Hepatocyte (in vitro differentiated cells): ENCODE measurements at regions not wholly inside any gene's neighbourhood (a gene's known extent, or its start where the extent isn't known, plus 50 kb on each side); places are given as distances from the start of the nearest gene placed in this dataset.
"Not testable (repeated sequence)": the region's sequence is repeated elsewhere in the genome, so short reads cannot be mapped to it uniquely, and the experiment has no call there.

ENCODE experiments used
- DNase-seq: peaks from one replicate; pipeline ENCODE4 v3.0.0-alpha.2; 2016; ENCODE audit warnings: low spot score
- H2AFZ ChIP-seq: fragments of 200-600 bp; sonication (generic); 2 replicates; pipeline ENCODE4 v1.6.0; 2016; ENCODE audit warnings: antibody characterized with exemption, mild to moderate bottlenecking
- H3K27ac ChIP-seq: fragments of 200-600 bp; sonication (generic); 2 replicates; pipeline ENCODE4 v1.5.1; 2016; ENCODE audit warnings: mild to moderate bottlenecking
- H3K27me3 ChIP-seq: fragments of 200-600 bp; sonication (generic); 2 replicates; pipeline ENCODE4 v1.6.1; 2016
- H3K36me3 ChIP-seq: fragments of 200-600 bp; sonication (generic); replicated peaks from 2 replicates; pipeline ENCODE4 v1.5.1; 2016; ENCODE audit warnings: low read depth; ENCODE audit not compliant: insufficient read depth
- H3K4me1 ChIP-seq: fragments of 200-600 bp; sonication (generic); 2 replicates; pipeline ENCODE4 v1.5.1; 2016; ENCODE audit warnings: mild to moderate bottlenecking, moderate library complexity; ENCODE audit not compliant: insufficient read depth
- H3K4me2 ChIP-seq: fragments of 200-600 bp; sonication (generic); 2 replicates; pipeline ENCODE4 v1.6.0; 2016
- H3K4me3 ChIP-seq: fragments of 200-600 bp; sonication (generic); 2 replicates; pipeline ENCODE4 v1.5.1; 2016; ENCODE audit warnings: mild to moderate bottlenecking
- H3K79me2 ChIP-seq: fragments of 200-600 bp; sonication (generic); 2 replicates; pipeline ENCODE4 v1.6.0; 2017; ENCODE audit warnings: mild to moderate bottlenecking
- H3K9me2 ChIP-seq: fragments of 200-600 bp; sonication (generic); replicated peaks from 2 replicates; pipeline ENCODE4 v1.6.0; 2017; ENCODE audit warnings: mild to moderate bottlenecking; ENCODE audit not compliant: insufficient read depth
- H3K9me3 ChIP-seq: fragments of 200-600 bp; sonication (generic); 2 replicates; pipeline ENCODE4 v1.5.1; 2016; ENCODE audit warnings: low read depth, mild to moderate bottlenecking
- H4K20me1 ChIP-seq: fragments of 200-600 bp; sonication (generic); 2 replicates; pipeline ENCODE4 v1.6.0; 2016; ENCODE audit warnings: mild to moderate bottlenecking; ENCODE audit not compliant: insufficient read depth, poor library complexity, severe bottlenecking
- EZH2 ChIP-seq: fragments of 200-600 bp; sonication (generic); IDR thresholded peaks from 2 replicates; pipeline ENCODE4 v1.6.1; 2016; ENCODE audit warnings: antibody characterized with exemption, mild to moderate bottlenecking, borderline replicate concordance
- EZH2phosphoT487 ChIP-seq: fragments of 200-600 bp; sonication (generic); IDR thresholded peaks from one replicate; pipeline ENCODE4 v1.6.1; 2018; ENCODE audit warnings: antibody characterized with exemption, mild to moderate bottlenecking, low read depth, moderate library complexity; ENCODE audit not compliant: unreplicated experiment, severe bottlenecking
- WGBS: methylation state at CpG from one replicate; pipeline ENCODE4 v1.1.6; 2016; ENCODE audit warnings: low lambda C conversion rate; ENCODE audit errors: missing lambda C conversion rate; 5-methylcytosine and 5-hydroxymethylcytosine counted together
- TF ChIP-seq, protein P1 (sequence below): fragments of 200-600 bp; sonication (generic); IDR thresholded peaks from 2 replicates; pipeline ENCODE4 v1.5.1; 2016; ENCODE audit warnings: antibody characterized with exemption, mild to moderate bottlenecking; ENCODE audit not compliant: poor library complexity

DNA sequence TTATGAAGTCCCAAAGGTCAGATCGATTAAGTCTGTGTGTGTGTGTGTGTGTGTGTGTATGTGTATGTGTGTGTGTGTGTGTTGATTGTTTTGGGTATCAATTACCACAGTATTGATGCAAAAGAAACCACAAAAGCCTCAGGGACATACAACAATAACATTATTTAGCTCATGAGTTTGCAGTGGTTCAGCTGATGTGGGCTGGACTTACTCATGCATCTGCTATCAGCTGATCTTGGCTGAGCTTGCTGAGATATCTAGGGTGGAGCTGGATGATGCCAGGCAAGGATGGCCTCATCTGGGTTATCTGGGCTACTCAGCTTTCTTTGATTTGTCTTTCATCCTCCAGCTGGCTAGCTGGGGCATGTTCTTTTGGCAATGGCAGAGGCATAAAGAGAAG, 82.4 kb upstream of the PRR23C start:
- no peak for DNase-seq
- Histone ChIP-seq H3K27ac (no peak overlapping the region), H3K4me3 (no peak overlapping the region), H3K4me2 (no peak overlapping the region), H3K27me3 (no peaks in the 10 kb centered on the region), H3K36me3 (no peaks in the 10 kb centered on the region), H4K20me1 (no peaks in the 10 kb centered on the region), H2AFZ (no peak overlapping the region), H3K9me2 (no peaks in the 10 kb centered on the region), H3K9me3 (no peaks in the 10 kb centered on the region), H3K79me2 (no peaks in the 10 kb centered on the region), H3K4me1 (no peaks in the 10 kb centered on the region)
- TF ChIP-seq EZH2phosphoT487 (no peak), EZH2 (no peak)
- WGBS = 100% methylated on average over 1 of the region's 1 CpG

DNA sequence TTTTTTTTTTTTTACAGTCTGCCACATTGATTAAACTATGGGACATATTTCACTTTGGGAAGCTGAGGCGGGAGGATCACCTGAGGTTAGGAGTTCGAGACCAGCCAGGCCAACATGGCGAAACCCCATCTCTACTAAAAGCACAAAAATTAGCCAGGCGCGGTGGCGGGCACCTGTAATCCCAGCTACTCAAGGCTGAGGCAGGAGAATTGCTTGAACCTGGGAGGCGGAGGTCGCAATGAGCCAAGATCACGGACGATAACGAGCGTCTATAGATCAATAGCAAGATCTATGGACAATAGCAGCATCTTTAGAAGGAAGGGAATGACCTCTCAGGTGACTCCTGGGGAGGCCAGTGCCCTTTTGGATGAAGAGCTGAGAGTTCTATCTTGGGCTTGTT, 82.9 kb upstream of the PRR23C start:
- not testable (repeated sequence) for H3K36me3 ChIP-seq, H3K27ac ChIP-seq, H3K79me2 ChIP-seq, H3K9me3 ChIP-seq, H2AFZ ChIP-seq, H3K9me2 ChIP-seq, H3K4me3 ChIP-seq, H3K4me1 ChIP-seq, H3K27me3 ChIP-seq, DNase-seq, H4K20me1 ChIP-seq, H3K4me2 ChIP-seq
- WGBS = 94% methylated on average over 12 of the region's 12 CpGs

DNA sequence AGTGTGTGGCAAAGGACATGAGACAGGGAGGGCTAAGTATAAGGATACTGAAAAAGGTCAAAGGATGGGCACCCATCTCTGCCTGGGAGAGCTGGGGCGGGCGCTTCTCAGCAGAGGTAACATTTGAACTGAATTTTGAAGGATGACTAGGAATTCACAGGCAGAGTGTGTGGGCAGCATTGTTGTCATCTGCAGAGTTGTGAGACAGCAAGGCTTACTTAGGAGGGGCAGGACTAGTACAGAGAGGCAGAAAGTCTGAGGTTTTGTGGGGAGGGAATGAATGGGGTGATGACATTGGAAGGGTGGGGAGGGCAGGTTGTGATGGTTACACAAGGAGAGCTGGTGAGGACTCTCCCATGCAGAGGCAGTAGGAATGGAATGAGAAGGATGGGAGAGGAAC, 84.1 kb upstream of the PRR23C start:
- no peaks in the 10 kb centered on the region for H3K79me2 ChIP-seq
- no peaks in the 10 kb centered on the region for H3K9me2 ChIP-seq
- H3K27ac ChIP-seq = no peak overlapping the region
- H3K4me3 ChIP-seq = no peak overlapping the region
- WGBS = 90% methylated on average over 2 of the region's 2 CpGs
- H3K4me2 ChIP-seq = no peak overlapping the region
- H3K27me3 ChIP-seq = no peaks in the 10 kb centered on the region
- H3K4me1 ChIP-seq = no peaks in the 10 kb centered on the region
- no peak for TF ChIP-seq EZH2
- TF ChIP-seq, protein P1, sequence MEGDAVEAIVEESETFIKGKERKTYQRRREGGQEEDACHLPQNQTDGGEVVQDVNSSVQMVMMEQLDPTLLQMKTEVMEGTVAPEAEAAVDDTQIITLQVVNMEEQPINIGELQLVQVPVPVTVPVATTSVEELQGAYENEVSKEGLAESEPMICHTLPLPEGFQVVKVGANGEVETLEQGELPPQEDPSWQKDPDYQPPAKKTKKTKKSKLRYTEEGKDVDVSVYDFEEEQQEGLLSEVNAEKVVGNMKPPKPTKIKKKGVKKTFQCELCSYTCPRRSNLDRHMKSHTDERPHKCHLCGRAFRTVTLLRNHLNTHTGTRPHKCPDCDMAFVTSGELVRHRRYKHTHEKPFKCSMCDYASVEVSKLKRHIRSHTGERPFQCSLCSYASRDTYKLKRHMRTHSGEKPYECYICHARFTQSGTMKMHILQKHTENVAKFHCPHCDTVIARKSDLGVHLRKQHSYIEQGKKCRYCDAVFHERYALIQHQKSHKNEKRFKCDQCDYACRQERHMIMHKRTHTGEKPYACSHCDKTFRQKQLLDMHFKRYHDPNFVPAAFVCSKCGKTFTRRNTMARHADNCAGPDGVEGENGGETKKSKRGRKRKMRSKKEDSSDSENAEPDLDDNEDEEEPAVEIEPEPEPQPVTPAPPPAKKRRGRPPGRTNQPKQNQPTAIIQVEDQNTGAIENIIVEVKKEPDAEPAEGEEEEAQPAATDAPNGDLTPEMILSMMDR = no peak
- TF ChIP-seq EZH2phosphoT487 = no peak
- no peaks in the 10 kb centered on the region for H3K9me3 ChIP-seq
- H2AFZ ChIP-seq = no peak overlapping the region
- H3K36me3 ChIP-seq = no peaks in the 10 kb centered on the region
- H4K20me1 ChIP-seq = no peaks in the 10 kb centered on the region
- no peak for DNase-seq

DNA sequence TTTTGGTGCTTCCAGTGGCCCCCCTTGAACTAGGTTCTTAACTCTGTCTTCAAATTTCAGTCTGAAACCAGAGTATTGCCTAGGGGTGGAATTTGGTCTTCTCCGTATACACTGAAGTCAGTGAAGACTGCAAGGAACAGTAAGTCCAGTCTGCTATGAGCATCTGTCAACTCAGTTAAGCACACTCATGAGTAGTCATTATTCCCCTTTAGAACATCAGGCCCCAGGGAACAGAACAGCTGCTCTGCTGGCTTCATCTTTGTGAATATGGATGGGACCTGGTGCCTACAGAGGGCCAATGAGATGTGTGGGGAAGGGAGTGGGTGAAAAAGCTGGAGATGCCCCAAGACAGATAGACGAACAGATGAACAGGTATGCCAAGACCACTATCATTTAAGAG, 85.2 kb upstream of the PRR23C start:
- no peak overlapping the region for H3K4me3 ChIP-seq
- no peaks in the 10 kb centered on the region for H3K79me2 ChIP-seq
- H4K20me1 ChIP-seq = no peaks in the 10 kb centered on the region
- no peaks in the 10 kb centered on the region for H3K9me3 ChIP-seq
- WGBS = 82% methylated on average over 2 of the region's 2 CpGs
- H3K9me2 ChIP-seq = no peaks in the 10 kb centered on the region
- H3K27ac ChIP-seq = no peak overlapping the region
- H3K27me3 ChIP-seq = no peaks in the 10 kb centered on the region
- H3K4me1 ChIP-seq = no peaks in the 10 kb centered on the region
- no peak overlapping the region for H2AFZ ChIP-seq
- no peak for DNase-seq
- H3K36me3 ChIP-seq = no peaks in the 10 kb centered on the region
- no peak overlapping the region for H3K4me2 ChIP-seq
- no peak for TF ChIP-seq EZH2phosphoT487
- TF ChIP-seq, protein P1 = no peak
- TF ChIP-seq EZH2 = no peak
